WTC11 (cell line): ENCODE measurements at regions not wholly inside any gene's neighbourhood (a gene's known extent, or its start where the extent isn't known, plus 50 kb on each side); places are given as distances from the start of the nearest gene placed in this dataset.

Experiments used
- ATAC-seq: fragments of 200-7000 bp; cut with Tn5 transposase; 2 replicates; pipeline ENCODE4 v1.10.0; 2021; ENCODE audit warnings: mild to moderate bottlenecking, moderate library complexity
- CTCF ChIA-PET: fragments of 300-600 bp; sonication (Branson Sonifier 250); formaldehyde crosslinking; loops from one replicate; lab custom pipeline; 2021; ENCODE audit warnings: antibody characterized with exemption; lab: Charles Lee
- POLR2A ChIA-PET: fragments of 350-600 bp; sonication (Branson Sonifier 250); formaldehyde crosslinking; loops from one replicate; lab custom pipeline; 2021; ENCODE audit warnings: antibody characterized with exemption; lab: Charles Lee
- DNase-seq: peaks from one replicate; pipeline ENCODE4 v3.0.0; 2021; ENCODE audit warnings: low spot score
- H3K27ac Mint-ChIP-seq: 2 replicates; pipeline ENCODE4 v1.8.0; 2021; ENCODE audit warnings: mixed read lengths
- H3K27me3 Mint-ChIP-seq: 2 replicates; pipeline ENCODE4 v1.8.0; 2021; ENCODE audit warnings: low read depth, mild to moderate bottlenecking, moderate library complexity, mixed read lengths
- H3K36me3 Mint-ChIP-seq: 2 replicates; pipeline ENCODE4 v1.8.0; 2021; ENCODE audit warnings: mixed read lengths
- H3K4me1 Mint-ChIP-seq: 2 replicates; pipeline ENCODE4 v1.8.0; 2022; ENCODE audit warnings: mixed read lengths
- H3K4me3 Mint-ChIP-seq: 2 replicates; pipeline ENCODE4 v1.8.0; 2021; ENCODE audit warnings: mild to moderate bottlenecking, moderate library complexity, mixed read lengths
- H3K9me3 Mint-ChIP-seq: 2 replicates; pipeline ENCODE4 v1.8.0; 2021; ENCODE audit warnings: mixed read lengths
- CBFB ChIP-seq: sonication (generic); formaldehyde crosslinking; IDR thresholded peaks from 2 replicates; pipeline ENCODE4 v1.8.1; 2022; ENCODE audit warnings: mild to moderate bottlenecking, low read depth, missing genetic modification reagents
- GABPB1 ChIP-seq: sonication (generic); formaldehyde crosslinking; IDR thresholded peaks from 2 replicates; pipeline ENCODE4 v1.8.1; 2023; ENCODE audit warnings: mild to moderate bottlenecking, missing genetic modification reagents
- IRF2 ChIP-seq: sonication (generic); formaldehyde crosslinking; IDR thresholded peaks from 2 replicates; pipeline ENCODE4 v1.8.0; 2022; ENCODE audit warnings: low read depth, missing genetic modification reagents, borderline replicate concordance
- MXD4 ChIP-seq: fragments of 250-450 bp; sonication (Bioruptor Pico); IDR thresholded peaks from 2 replicates; pipeline ENCODE4 v1.8.0; 2021; ENCODE audit warnings: mild to moderate bottlenecking, moderate library complexity, borderline replicate concordance
- NR3C1 ChIP-seq: sonication (generic); formaldehyde crosslinking; conservative IDR thresholded peaks from 2 replicates; pipeline ENCODE4 v1.8.1; 2023; ENCODE audit warnings: low read depth, mild to moderate bottlenecking, missing genetic modification reagents
- OVOL2 ChIP-seq: fragments of 250-450 bp; sonication (Bioruptor Pico); IDR thresholded peaks from 2 replicates; pipeline ENCODE4 v1.9.0; 2021; ENCODE audit warnings: mild to moderate bottlenecking, borderline replicate concordance
- ZNF219 ChIP-seq: sonication (generic); formaldehyde crosslinking; IDR thresholded peaks from 2 replicates; pipeline ENCODE4 v1.8.0; 2023; ENCODE audit warnings: missing genetic modification reagents, mild to moderate bottlenecking, borderline replicate concordance
- ZNF423 ChIP-seq: fragments of 250-450 bp; sonication (Bioruptor Pico); IDR thresholded peaks from 2 replicates; pipeline ENCODE4 v2.1.2; 2022; ENCODE audit warnings: mild to moderate bottlenecking, moderate library complexity
- TF ChIP-seq, protein P1 (sequence below): sonication (generic); formaldehyde crosslinking; IDR thresholded peaks from 2 replicates; pipeline ENCODE4 v1.8.1; 2023; ENCODE audit warnings: mild to moderate bottlenecking, missing genetic modification reagents, moderate library complexity
- TF ChIP-seq, protein P2 (sequence below): sonication (generic); formaldehyde crosslinking; IDR thresholded peaks from 2 replicates; pipeline ENCODE4 v1.8.1; 2022; ENCODE audit warnings: low read depth, mild to moderate bottlenecking, moderate library complexity, missing genetic modification reagents, borderline replicate concordance
- TF ChIP-seq, protein P3 (sequence below): sonication (generic); formaldehyde crosslinking; IDR thresholded peaks from 2 replicates; pipeline ENCODE4 v1.8.1; 2023; ENCODE audit warnings: mild to moderate bottlenecking, missing genetic modification reagents
- TF ChIP-seq, protein P4 (sequence below): sonication (generic); formaldehyde crosslinking; IDR thresholded peaks from 2 replicates; pipeline ENCODE4 v1.8.1; 2023; ENCODE audit warnings: mild to moderate bottlenecking, missing genetic modification reagents, moderate library complexity
- TF ChIP-seq, protein P5 (sequence below): fragments of 250-450 bp; sonication (Bioruptor Pico); conservative IDR thresholded peaks from 2 replicates; pipeline ENCODE4 v1.9.0; 2021; ENCODE audit warnings: mild to moderate bottlenecking
- TF ChIP-seq, protein P6 (sequence below): fragments of 250-450 bp; sonication (Bioruptor Pico); IDR thresholded peaks from 2 replicates; pipeline ENCODE4 v1.8.0; 2021; ENCODE audit warnings: mild to moderate bottlenecking
- TF ChIP-seq, protein P7 (sequence below): sonication (generic); formaldehyde crosslinking; conservative IDR thresholded peaks from 2 replicates; pipeline ENCODE4 v1.8.1; 2022; ENCODE audit warnings: mild to moderate bottlenecking, missing genetic modification reagents
- TF ChIP-seq, protein P8 (sequence below): fragments of 250-450 bp; sonication (Bioruptor Pico); IDR thresholded peaks from 2 replicates; pipeline ENCODE4 v1.9.0; 2021; ENCODE audit warnings: moderate library complexity, mild to moderate bottlenecking, inconsistent platforms, borderline replicate concordance
- TF ChIP-seq, protein P9 (sequence below): fragments of 250-450 bp; sonication (Bioruptor Pico); IDR thresholded peaks from 2 replicates; pipeline ENCODE4 v1.9.0; 2021; ENCODE audit warnings: mild to moderate bottlenecking

DNA sequence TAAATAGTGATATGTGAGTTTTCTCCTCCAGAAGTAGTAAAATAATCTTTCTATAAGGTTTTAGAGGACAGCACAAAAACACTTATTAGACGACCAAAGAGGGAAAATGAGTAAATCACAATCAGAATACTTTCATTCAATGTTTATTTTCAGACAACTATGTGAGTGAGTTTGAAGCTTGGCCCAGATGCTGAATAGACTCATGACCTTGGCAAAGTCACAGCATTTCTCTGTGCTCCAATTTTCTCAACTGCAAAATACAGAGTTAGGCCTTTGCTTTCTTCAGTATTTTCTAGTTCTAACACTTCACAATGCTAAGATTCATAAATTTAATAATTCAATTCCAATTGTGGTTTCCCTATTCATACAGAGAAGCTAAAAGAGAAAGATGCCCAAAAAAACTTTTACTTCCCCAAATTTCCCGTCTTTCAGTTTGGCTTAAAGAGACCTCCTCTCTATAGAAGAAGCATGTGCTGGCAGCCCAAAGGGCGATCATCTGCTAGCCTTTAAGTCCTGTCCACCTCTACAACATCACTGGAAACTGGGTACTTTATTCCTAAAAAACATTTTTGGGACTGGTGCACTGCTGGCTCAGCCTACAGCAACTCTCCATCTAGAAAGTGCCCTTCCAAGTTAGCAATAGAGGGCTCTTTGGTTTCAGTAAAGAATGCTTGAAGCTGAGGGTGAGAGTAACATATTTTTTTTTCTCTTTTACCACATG is 116.8 kb upstream of the GORAB start:
- ChIA-PET CTCF (interaction anchor here (0.7 kb wide), 1 partner anchor 72 kb away, joined by 3 read pairs; no protein-coding TSS in a partner anchor), POLR2A (no interaction called here)
- TF ChIP-seq, protein P1, sequence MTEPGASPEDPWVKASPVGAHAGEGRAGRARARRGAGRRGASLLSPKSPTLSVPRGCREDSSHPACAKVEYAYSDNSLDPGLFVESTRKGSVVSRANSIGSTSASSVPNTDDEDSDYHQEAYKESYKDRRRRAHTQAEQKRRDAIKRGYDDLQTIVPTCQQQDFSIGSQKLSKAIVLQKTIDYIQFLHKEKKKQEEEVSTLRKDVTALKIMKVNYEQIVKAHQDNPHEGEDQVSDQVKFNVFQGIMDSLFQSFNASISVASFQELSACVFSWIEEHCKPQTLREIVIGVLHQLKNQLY (CRISPR knock-in tag), result no peak
- TF ChIP-seq, protein P2, sequence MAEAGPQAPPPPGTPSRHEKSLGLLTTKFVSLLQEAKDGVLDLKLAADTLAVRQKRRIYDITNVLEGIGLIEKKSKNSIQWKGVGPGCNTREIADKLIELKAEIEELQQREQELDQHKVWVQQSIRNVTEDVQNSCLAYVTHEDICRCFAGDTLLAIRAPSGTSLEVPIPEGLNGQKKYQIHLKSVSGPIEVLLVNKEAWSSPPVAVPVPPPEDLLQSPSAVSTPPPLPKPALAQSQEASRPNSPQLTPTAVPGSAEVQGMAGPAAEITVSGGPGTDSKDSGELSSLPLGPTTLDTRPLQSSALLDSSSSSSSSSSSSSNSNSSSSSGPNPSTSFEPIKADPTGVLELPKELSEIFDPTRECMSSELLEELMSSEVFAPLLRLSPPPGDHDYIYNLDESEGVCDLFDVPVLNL (CRISPR knock-in tag), result no peak
- TF ChIP-seq GABPB1 (no peak), ZNF219 (CRISPR knock-in tag) (no peak), CBFB (CRISPR knock-in tag) (no peak), MXD4 (no peak), ZNF423 (CRISPR knock-in tag) (no peak), IRF2 (CRISPR knock-in tag) (no peak), OVOL2 (CRISPR knock-in tag) (no peak), NR3C1 (CRISPR knock-in tag) (no peak)
- TF ChIP-seq, protein P3, sequence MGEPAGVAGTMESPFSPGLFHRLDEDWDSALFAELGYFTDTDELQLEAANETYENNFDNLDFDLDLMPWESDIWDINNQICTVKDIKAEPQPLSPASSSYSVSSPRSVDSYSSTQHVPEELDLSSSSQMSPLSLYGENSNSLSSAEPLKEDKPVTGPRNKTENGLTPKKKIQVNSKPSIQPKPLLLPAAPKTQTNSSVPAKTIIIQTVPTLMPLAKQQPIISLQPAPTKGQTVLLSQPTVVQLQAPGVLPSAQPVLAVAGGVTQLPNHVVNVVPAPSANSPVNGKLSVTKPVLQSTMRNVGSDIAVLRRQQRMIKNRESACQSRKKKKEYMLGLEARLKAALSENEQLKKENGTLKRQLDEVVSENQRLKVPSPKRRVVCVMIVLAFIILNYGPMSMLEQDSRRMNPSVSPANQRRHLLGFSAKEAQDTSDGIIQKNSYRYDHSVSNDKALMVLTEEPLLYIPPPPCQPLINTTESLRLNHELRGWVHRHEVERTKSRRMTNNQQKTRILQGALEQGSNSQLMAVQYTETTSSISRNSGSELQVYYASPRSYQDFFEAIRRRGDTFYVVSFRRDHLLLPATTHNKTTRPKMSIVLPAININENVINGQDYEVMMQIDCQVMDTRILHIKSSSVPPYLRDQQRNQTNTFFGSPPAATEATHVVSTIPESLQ (CRISPR knock-in tag), result no peak
- TF ChIP-seq, protein P4, sequence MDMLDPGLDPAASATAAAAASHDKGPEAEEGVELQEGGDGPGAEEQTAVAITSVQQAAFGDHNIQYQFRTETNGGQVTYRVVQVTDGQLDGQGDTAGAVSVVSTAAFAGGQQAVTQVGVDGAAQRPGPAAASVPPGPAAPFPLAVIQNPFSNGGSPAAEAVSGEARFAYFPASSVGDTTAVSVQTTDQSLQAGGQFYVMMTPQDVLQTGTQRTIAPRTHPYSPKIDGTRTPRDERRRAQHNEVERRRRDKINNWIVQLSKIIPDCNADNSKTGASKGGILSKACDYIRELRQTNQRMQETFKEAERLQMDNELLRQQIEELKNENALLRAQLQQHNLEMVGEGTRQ (CRISPR knock-in tag), result no peak
- TF ChIP-seq, protein P5, sequence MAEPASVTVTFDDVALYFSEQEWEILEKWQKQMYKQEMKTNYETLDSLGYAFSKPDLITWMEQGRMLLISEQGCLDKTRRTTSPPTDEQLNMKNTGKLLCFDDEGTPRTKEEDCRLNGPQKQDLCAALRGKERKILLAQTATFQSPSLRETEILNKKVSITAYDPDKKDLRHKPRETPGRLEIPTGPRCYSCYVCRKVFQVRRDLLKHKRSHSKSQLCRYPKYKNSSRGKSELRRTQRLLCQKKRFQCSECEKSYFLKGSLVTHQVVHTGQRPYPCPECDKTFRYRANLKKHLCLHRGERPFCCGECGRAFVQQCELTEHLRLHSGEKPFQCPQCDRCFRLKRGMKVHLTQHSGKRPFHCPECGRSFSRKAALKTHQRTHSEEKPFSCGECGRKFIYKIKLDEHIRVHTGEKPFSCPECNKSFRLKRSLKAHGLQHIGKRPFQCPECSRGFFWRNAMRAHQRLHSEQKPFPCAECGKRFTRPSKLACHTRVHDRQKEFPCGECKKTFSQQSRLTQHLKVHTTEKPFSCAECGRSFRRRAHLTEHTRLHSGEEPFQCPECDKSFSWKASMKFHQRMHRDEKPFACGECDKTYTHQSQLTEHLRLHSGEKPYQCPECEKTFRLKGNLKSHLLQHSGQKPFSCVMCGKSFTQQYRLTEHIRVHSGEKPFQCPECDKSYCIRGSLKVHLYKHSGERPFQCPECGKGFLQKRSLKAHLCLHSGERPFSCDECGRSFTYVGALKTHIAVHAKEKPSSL (CRISPR knock-in tag), result no peak
- TF ChIP-seq, protein P6, sequence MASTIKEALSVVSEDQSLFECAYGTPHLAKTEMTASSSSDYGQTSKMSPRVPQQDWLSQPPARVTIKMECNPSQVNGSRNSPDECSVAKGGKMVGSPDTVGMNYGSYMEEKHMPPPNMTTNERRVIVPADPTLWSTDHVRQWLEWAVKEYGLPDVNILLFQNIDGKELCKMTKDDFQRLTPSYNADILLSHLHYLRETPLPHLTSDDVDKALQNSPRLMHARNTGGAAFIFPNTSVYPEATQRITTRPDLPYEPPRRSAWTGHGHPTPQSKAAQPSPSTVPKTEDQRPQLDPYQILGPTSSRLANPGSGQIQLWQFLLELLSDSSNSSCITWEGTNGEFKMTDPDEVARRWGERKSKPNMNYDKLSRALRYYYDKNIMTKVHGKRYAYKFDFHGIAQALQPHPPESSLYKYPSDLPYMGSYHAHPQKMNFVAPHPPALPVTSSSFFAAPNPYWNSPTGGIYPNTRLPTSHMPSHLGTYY (CRISPR knock-in tag), result no peak
- TF ChIP-seq, protein P7, sequence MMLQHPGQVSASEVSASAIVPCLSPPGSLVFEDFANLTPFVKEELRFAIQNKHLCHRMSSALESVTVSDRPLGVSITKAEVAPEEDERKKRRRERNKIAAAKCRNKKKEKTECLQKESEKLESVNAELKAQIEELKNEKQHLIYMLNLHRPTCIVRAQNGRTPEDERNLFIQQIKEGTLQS (CRISPR knock-in tag), result no peak
- TF ChIP-seq, protein P8, sequence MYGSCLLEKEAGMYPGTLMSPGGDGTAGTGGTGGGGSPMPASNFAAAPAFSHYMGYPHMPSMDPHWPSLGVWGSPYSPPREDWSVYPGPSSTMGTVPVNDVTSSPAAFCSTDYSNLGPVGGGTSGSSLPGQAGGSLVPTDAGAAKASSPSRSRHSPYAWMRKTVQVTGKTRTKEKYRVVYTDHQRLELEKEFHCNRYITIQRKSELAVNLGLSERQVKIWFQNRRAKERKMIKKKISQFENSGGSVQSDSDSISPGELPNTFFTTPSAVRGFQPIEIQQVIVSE, result no peak
- TF ChIP-seq, protein P9, sequence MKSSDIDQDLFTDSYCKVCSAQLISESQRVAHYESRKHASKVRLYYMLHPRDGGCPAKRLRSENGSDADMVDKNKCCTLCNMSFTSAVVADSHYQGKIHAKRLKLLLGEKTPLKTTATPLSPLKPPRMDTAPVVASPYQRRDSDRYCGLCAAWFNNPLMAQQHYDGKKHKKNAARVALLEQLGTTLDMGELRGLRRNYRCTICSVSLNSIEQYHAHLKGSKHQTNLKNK (CRISPR knock-in tag), result no peak
- H3K36me3 Mint-ChIP-seq, result peaks cover 12% of the 10 kb centered on the region
- no peaks in the 10 kb centered on the region for H3K4me1 Mint-ChIP-seq
- H3K4me3 Mint-ChIP-seq, result no peak overlapping the region
- peaks cover 20% of the 10 kb centered on the region for H3K9me3 Mint-ChIP-seq
- ATAC-seq (no peak), DNase-seq (no peak)
- H3K27ac Mint-ChIP-seq, result no peak overlapping the region
- H3K27me3 Mint-ChIP-seq, result peaks cover 3% of the 10 kb centered on the region; the same call in 1 of the 2 replicates
